ENCODE measurements at regions not wholly inside any gene's neighbourhood (a gene's known extent, or its start where the extent isn't known, plus 50 kb on each side); places are given as distances from the start of the nearest gene placed in this dataset.

GRCh38 chr15:69978603-69979002, 119.1 kb downstream of the TLE3 start:
- TF ChIP-seq, protein P1, sequence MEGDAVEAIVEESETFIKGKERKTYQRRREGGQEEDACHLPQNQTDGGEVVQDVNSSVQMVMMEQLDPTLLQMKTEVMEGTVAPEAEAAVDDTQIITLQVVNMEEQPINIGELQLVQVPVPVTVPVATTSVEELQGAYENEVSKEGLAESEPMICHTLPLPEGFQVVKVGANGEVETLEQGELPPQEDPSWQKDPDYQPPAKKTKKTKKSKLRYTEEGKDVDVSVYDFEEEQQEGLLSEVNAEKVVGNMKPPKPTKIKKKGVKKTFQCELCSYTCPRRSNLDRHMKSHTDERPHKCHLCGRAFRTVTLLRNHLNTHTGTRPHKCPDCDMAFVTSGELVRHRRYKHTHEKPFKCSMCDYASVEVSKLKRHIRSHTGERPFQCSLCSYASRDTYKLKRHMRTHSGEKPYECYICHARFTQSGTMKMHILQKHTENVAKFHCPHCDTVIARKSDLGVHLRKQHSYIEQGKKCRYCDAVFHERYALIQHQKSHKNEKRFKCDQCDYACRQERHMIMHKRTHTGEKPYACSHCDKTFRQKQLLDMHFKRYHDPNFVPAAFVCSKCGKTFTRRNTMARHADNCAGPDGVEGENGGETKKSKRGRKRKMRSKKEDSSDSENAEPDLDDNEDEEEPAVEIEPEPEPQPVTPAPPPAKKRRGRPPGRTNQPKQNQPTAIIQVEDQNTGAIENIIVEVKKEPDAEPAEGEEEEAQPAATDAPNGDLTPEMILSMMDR (IDR thresholded peaks at IDR 0.05), result no peak
- TF ChIP-seq EP300 (IDR thresholded peaks at IDR 0.05) (no peak), POLR2A (IDR thresholded peaks at IDR 0.05) (no peak), POLR2AphosphoS5 (IDR thresholded peaks at IDR 0.05) (no peak)

All from gastroesophageal sphincter (tissue), 3 donors.